BLaER1 (cell line): ENCODE measurements at regions not wholly inside any gene's neighbourhood (a gene's known extent, or its start where the extent isn't known, plus 50 kb on each side); places are given as distances from the start of the nearest gene placed in this dataset.

ENCODE experiments used
- H3K27ac ChIP-seq: shearing (Covaris generic); formaldehyde crosslinking; 2 replicates; pipeline ENCODE4 v1.8.1; 2022
- H3K27me3 ChIP-seq: shearing (Covaris generic); formaldehyde crosslinking; 2 replicates; pipeline ENCODE4 v1.8.1; 2022
- H3K36me3 ChIP-seq: shearing (Covaris generic); formaldehyde crosslinking; 2 replicates; pipeline ENCODE4 v1.8.1; 2022
- H3K4me1 ChIP-seq: shearing (Covaris generic); formaldehyde crosslinking; 2 replicates; pipeline ENCODE4 v1.8.1; 2022
- H3K4me2 ChIP-seq: shearing (Covaris generic); formaldehyde crosslinking; 2 replicates; pipeline ENCODE4 v1.8.1; 2022
- H3K4me3 ChIP-seq: shearing (Covaris generic); formaldehyde crosslinking; 2 replicates; pipeline ENCODE4 v1.8.1; 2022
- H3K9ac ChIP-seq: shearing (Covaris generic); formaldehyde crosslinking; 2 replicates; pipeline ENCODE4 v1.8.1; 2022
- H3K9me3 ChIP-seq: shearing (Covaris generic); formaldehyde crosslinking; 2 replicates; pipeline ENCODE4 v1.8.1; 2022
- H4K20me1 ChIP-seq: shearing (Covaris generic); formaldehyde crosslinking; 2 replicates; pipeline ENCODE4 v1.8.1; 2022
- Cebpa-rat ChIP-seq: shearing (Covaris generic); IDR thresholded peaks from 2 replicates; pipeline ENCODE4 v1.8.1; 2022

DNA sequence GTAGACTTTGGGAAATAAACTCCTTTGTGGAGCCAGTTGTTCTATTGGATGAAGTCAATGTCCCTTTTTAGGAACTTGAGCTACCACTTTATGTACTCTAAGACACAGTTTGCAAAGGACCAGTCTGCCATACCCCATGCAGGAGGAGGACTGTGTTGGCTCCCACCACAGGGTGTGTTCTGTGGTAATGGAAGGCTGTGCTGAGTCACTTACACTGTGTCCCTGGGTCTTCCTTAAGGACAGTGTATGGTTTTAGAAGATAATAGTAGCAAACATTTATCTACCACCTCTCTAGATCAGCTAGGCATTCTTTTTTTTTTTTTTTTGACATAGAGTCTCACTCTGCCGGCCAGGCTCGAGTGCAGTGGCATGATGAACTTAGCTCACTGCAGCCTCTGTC, 184.0 kb upstream of the PGRMC2 start:
- H3K4me1 ChIP-seq: no peaks in the 10 kb centered on the region
- no peaks in the 10 kb centered on the region for H3K27me3 ChIP-seq
- no peak overlapping the region for H3K9ac ChIP-seq
- H3K36me3 ChIP-seq: no peaks in the 10 kb centered on the region
- no peak overlapping the region for H3K27ac ChIP-seq
- no peaks in the 10 kb centered on the region for H4K20me1 ChIP-seq
- no peaks in the 10 kb centered on the region for H3K9me3 ChIP-seq
- no peak overlapping the region for H3K4me2 ChIP-seq
- no peak for TF ChIP-seq Cebpa-rat
- H3K4me3 ChIP-seq: no peak overlapping the region

DNA sequence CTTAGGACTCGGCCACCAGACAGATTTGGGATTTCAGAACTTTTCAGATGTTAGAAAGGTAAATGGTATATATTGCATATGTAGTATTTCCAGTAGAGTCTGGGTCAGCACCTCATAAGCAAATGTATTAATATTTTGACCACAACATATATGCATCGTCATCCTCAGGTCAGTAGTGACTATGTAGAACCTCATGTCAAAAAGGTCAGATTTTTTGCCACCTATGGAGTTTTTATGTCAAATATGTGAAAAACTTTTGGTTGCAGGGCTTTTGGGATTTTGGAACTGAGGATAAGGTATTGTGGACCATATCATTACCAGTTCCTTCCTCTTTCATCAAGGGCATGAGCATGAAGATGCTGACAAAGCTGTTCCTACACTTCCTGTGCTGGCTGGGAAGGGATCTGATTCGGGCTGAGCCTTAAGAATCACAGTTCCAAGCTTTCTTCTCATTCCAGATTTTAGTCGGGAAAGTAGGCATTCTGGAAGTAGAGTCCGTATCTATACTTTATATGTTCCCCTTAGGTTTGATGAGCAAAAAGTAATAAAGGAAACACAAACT, 183.0 kb upstream of the PGRMC2 start:
- H4K20me1 ChIP-seq: no peaks in the 10 kb centered on the region
- TF ChIP-seq Cebpa-rat: no peak
- H3K4me3 ChIP-seq: no peak overlapping the region
- no peaks in the 10 kb centered on the region for H3K27me3 ChIP-seq
- no peak overlapping the region for H3K9ac ChIP-seq
- no peak overlapping the region for H3K27ac ChIP-seq
- H3K4me2 ChIP-seq: no peak overlapping the region
- H3K36me3 ChIP-seq: no peaks in the 10 kb centered on the region
- H3K9me3 ChIP-seq: no peaks in the 10 kb centered on the region
- H3K4me1 ChIP-seq: no peaks in the 10 kb centered on the region

DNA sequence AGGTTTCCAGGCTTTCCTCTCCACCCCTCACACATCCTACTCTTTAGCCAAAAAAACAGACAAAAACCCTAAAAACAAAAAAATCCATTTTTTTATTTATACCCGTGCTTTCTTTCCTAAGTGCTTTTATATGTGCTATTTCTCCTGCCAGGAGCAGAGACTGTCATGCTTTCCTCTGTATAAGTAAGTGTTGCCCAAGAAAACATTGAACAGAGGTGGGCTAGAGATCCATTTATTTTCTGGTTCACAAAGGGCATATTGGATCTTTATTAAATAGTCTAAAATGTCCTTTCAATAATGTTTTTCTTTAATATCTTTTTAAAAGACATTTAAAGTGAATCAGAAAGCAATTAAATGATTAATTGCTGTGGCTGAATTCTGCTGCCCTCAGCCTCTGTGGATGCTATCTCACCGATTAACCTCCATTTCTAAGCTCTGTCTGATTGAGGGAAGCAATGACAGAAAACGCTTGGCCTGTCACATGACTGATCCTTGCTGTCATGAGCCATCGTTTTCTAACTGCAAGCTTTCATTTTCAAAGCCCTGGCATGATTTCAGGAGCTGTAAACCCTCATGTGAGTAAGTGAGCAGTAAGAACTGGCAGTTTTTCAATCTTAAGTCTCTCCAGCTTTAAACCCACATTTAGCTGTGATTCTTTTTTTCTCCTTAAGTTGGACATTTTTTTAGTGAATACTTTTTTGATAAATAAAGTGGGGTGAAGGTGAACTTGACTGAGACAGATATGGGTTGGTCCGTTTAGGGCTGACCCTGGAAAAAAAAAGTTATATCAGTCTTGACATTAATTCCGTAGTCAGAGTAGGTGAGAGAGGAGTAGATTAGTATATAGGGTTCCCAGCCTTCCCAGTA, 180.7 kb upstream of the PGRMC2 start:
- H3K27ac ChIP-seq: no peak overlapping the region

DNA sequence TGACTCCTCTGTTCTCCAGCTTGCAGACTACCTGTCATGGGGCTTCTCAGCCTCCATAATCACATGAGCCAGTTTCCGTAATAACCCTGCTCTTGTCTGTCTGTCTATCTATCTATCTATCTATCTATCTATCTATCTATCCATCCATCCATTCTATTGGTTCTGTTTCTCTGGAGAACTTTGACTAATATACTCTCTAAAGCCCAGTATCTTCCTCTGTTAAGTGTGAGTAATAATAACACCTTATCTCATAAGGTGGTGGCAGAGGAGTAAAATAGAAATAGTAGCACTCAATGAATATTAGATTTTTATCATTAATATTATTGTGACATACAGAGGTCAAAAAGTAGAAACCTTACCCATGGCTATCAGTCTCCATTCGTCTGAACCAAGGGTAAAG, 177.9 kb upstream of the PGRMC2 start:
- Histone ChIP-seq H3K4me2 (no peak overlapping the region), H3K4me3 (no peak overlapping the region), H3K27ac (no peak overlapping the region), H3K4me1 (no peaks in the 10 kb centered on the region), H3K9me3 (no peaks in the 10 kb centered on the region), H4K20me1 (no peaks in the 10 kb centered on the region), H3K9ac (no peak overlapping the region), H3K27me3 (no peaks in the 10 kb centered on the region), H3K36me3 (no peaks in the 10 kb centered on the region)
- TF ChIP-seq Cebpa-rat: no peak

More for the DNA sequence above, 180.7 kb upstream of the PGRMC2 start:
- no peak overlapping the region for H3K9ac ChIP-seq
- no peak overlapping the region for H3K4me3 ChIP-seq
- no peak overlapping the region for H3K4me2 ChIP-seq
- H3K36me3 ChIP-seq: no peaks in the 10 kb centered on the region
- no peaks in the 10 kb centered on the region for H4K20me1 ChIP-seq
- H3K9me3 ChIP-seq: no peaks in the 10 kb centered on the region
- no peak for TF ChIP-seq Cebpa-rat
- no peaks in the 10 kb centered on the region for H3K27me3 ChIP-seq
- H3K4me1 ChIP-seq: no peaks in the 10 kb centered on the region

DNA sequence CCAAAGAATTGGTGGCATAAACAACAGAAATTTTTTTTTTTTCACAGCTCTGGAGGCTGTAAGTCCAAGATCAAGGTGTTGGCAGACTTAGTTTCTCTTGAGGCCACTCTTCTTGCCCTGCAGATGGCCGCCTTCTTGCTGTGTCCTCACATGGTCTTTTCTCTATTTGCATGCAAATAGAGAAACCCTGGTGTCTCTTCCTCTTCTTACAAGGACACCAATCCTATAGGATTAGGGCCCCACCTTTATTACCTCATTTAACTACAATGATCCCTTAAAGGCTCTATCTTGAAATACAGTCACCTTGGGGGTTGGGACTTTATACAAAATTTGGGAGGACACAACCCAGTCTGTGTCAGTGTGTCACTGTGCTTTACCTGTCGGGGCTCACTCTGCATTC, 175.4 kb upstream of the PGRMC2 start:
- Histone ChIP-seq H3K9ac (no peak overlapping the region), H3K4me2 (no peak overlapping the region), H3K4me1 (no peaks in the 10 kb centered on the region), H3K27me3 (no peaks in the 10 kb centered on the region), H4K20me1 (no peaks in the 10 kb centered on the region), H3K36me3 (no peaks in the 10 kb centered on the region), H3K27ac (no peak overlapping the region), H3K4me3 (no peak overlapping the region), H3K9me3 (no peaks in the 10 kb centered on the region)
- no peak for TF ChIP-seq Cebpa-rat

DNA sequence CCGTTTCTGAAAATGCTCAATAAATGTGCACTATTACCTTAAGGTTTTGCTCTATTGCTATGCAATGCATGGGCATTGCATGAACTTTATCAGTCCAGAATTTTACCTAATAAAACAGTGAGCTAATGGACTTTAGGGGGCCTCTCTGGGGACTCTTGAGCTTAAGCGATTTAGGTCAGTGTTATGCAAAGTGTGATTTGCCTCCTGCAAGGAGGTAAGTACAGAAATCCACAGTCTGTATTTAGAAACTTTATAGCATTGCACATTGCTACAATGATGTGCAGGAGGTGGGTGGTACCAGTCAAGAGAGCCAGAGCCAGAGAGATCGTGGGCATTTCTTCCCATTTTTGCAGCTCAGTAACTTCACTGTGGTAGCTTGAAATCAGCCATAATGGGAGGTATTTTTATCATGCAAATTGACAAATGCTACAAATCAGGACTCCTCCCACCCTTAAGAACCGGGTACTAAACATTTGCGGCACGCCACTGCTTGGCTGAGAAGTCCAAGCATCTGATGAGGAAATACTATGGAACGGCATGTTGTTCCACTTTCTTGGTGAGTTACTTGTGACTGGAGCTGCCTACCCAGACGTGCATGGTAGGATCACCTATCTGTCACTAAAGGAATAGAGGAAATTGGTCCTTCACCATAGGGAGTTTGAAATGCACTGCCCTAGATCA, 174.6 kb upstream of the PGRMC2 start:
- Histone ChIP-seq H3K27ac (no peak overlapping the region), H4K20me1 (no peaks in the 10 kb centered on the region), H3K9me3 (no peaks in the 10 kb centered on the region), H3K27me3 (no peaks in the 10 kb centered on the region), H3K36me3 (no peaks in the 10 kb centered on the region), H3K4me1 (no peaks in the 10 kb centered on the region), H3K9ac (no peak overlapping the region), H3K4me3 (no peak overlapping the region), H3K4me2 (no peak overlapping the region)
- no peak for TF ChIP-seq Cebpa-rat

DNA sequence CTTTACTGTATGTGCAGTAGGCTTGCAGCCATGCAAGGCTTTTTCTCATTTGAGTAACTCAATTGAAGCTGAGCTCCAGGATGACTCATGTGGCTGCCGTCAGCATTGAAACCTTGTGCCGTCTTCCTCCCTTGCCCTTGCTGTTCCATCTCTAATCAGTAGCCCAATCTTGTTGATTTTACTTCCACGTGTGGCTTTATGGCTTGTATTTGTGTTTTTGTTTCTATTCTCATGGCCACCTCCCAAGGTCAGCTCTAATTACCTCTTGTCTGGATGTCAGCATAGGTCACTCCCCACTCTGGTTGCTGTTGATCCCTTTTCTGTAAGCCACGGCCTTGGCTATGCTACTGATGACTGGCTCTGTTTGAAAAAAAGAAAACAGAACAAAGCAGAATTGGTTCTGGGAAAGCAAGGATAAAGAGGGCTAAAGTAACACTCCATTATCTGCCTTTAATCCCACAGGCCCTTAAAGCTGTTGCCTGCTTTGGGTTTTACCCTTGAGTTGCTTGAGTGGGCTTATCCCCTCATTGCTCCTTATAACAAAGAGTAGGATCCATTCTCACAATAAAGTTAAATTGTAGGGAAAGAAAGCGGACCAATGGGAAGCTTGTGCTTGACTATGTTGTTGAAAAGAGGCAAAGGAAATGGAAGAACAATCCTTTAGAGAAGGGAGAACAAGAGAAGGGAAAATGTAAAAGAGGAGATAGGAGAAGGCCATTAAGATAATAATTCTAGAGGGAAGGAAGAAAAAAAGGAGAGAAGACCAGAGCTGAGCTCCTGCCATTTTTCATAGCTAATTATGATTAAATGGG, 173.9 kb upstream of the PGRMC2 start:
- Histone ChIP-seq H3K4me1 (no peaks in the 10 kb centered on the region), H4K20me1 (no peaks in the 10 kb centered on the region), H3K4me2 (no peak overlapping the region)

DNA sequence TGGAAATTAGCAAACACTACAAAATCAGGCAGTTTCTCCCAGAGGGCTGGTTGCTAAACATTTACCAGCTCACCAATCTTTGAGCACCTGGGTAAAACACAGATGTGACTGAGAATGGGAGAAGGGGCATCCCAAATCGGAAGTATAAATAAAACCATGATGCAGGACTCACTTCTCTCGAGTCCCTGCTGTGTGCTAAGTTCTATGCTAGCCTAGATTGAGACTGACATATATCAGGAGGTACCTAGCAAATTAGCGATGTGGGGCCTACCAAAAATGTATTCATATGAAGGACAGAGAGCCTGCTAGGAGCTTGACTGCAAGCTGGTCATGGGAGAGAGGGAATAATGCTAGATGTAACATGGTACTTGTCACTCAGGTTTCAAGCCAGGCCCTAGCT, 171.9 kb upstream of the PGRMC2 start:
- H3K9ac ChIP-seq: no peak overlapping the region
- H3K27ac ChIP-seq: no peak overlapping the region
- no peaks in the 10 kb centered on the region for H3K36me3 ChIP-seq
- peaks cover 12% of the 10 kb centered on the region for H3K4me1 ChIP-seq
- H3K27me3 ChIP-seq: no peaks in the 10 kb centered on the region
- no peaks in the 10 kb centered on the region for H4K20me1 ChIP-seq
- TF ChIP-seq Cebpa-rat: no peak
- no peak overlapping the region for H3K4me2 ChIP-seq
- no peaks in the 10 kb centered on the region for H3K9me3 ChIP-seq
- no peak overlapping the region for H3K4me3 ChIP-seq

More for the DNA sequence above, 173.9 kb upstream of the PGRMC2 start:
- Histone ChIP-seq H3K36me3 (no peaks in the 10 kb centered on the region), H3K4me3 (no peak overlapping the region), H3K27ac (no peak overlapping the region), H3K9me3 (no peaks in the 10 kb centered on the region), H3K27me3 (no peaks in the 10 kb centered on the region), H3K9ac (no peak overlapping the region)
- no peak for TF ChIP-seq Cebpa-rat

DNA sequence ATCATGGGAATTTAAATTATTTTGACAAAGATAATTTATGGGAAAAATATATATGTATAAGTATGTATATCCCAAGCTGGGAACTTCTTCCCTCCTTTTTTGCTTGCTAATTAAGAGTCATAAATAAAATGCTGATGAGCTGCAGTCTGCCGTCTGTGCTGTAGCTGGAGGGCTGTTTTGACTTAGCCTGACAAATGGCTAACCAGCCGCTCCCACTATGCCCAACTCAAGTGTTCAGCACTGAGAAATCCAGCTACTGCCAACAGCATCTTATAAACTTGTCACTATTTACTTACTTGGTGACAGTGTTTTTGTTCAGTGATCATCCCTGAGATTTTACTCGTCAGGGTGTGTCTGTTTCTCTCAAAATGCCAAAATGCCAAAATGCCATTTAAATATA, 171.2 kb upstream of the PGRMC2 start:
- Histone ChIP-seq H3K9ac (no peak overlapping the region), H3K27ac (no peak overlapping the region), H3K27me3 (no peaks in the 10 kb centered on the region), H3K36me3 (no peaks in the 10 kb centered on the region), H3K4me1 (peaks cover 19% of the 10 kb centered on the region), H4K20me1 (no peaks in the 10 kb centered on the region), H3K4me3 (no peak overlapping the region), H3K9me3 (no peaks in the 10 kb centered on the region), H3K4me2 (no peak overlapping the region)
- no peak for TF ChIP-seq Cebpa-rat
